Upper lobe of left lung (tissue), 6 donors: ENCODE measurements at regions not wholly inside any gene's neighbourhood (a gene's known extent, or its start where the extent isn't known, plus 50 kb on each side); places are given as distances from the start of the nearest gene placed in this dataset.

Experiments used
- ATAC-seq, 2 donors: fragments of 200-7000 bp; cut with Tn5 transposase; one replicate each; pipeline ENCODE4 v1.9.1; 2022; ENCODE audit warnings: mild to moderate bottlenecking in 2 of 2, moderate library complexity in 2 of 2; ENCODE audit not compliant: low FRiP score in 2 of 2
- DNase-seq, 2 donors: peaks; one replicate each; pipeline ENCODE4 v3.0.0-alpha.2; 2019 to 2020
- H3K27ac ChIP-seq, 4 donors: fragments of 200-600 bp; sonication (generic); one replicate each; pipeline ENCODE4 v1.5.1; 2016 to 2019
- H3K27me3 ChIP-seq, 4 donors: fragments of 200-600 bp; sonication (generic); one replicate each; pipeline ENCODE4 v1.5.1; 2017 to 2019
- H3K36me3 ChIP-seq, 4 donors: fragments of 200-600 bp; sonication (generic); one replicate each; pipeline ENCODE4 v1.5.1; 2016 to 2019
- H3K4me1 ChIP-seq, 4 donors: fragments of 200-600 bp; sonication (generic); one replicate each; pipeline ENCODE4 v1.5.1; 2018 to 2019
- H3K4me3 ChIP-seq, 4 donors: fragments of 200-600 bp; sonication (generic); one replicate each; pipeline ENCODE4 v1.5.1; 2017 to 2019; ENCODE audit warnings: mild to moderate bottlenecking in 2 of 4, moderate library complexity in 1 of 4
- H3K9me3 ChIP-seq, 4 donors: fragments of 200-600 bp; sonication (generic); one replicate each; pipeline ENCODE4 v1.5.1; 2018 to 2019
- CTCF ChIP-seq, 6 experiments: fragments of 450-650 bp in 4 of 6; fragments of 200-600 bp in 2 of 6; sonication (generic) in 2 of 6; IDR thresholded peaks; one replicate each; pipeline ENCODE4 v1.5.1; 2016 to 2019; ENCODE audit warnings: antibody characterized with exemption in 6 of 6
- EP300 ChIP-seq, 4 donors: sonication (generic); formaldehyde crosslinking; IDR thresholded peaks; one replicate each; pipeline ENCODE4 v1.5.1; 2017; ENCODE audit warnings: antibody characterized with exemption in 4 of 4, control low read depth in 2 of 4
- POLR2A ChIP-seq, 4 donors: fragments of 450-650 bp; IDR thresholded peaks; one replicate each; pipeline ENCODE4 v1.5.1; 2016 to 2017; ENCODE audit warnings: antibody characterized with exemption in 4 of 4, mild to moderate bottlenecking in 2 of 4
- POLR2AphosphoS5 ChIP-seq, 2 donors: sonication (generic); formaldehyde crosslinking; IDR thresholded peaks; one replicate each; pipeline ENCODE4 v1.5.1; 2017; ENCODE audit warnings: antibody characterized with exemption in 2 of 2
- WGBS, 2 donors: methylation state at CpG; one replicate each; pipeline ENCODE4 v1.1.5; 2017 to 2018; 5-methylcytosine and 5-hydroxymethylcytosine counted together
- donor health status: DM: no; HTN: no; CAD: no; lungs with moderate emphysema.
- donor health status: DM: no; HTN: yes; CAD: no; lungs with severe emphysema.

- no peak overlapping the region for H3K27ac ChIP-seq
- H3K27me3 ChIP-seq: no peaks in the 10 kb centered on the region
- no peak for ATAC-seq
- no peaks in the 10 kb centered on the region for H3K36me3 ChIP-seq
- no peaks in the 10 kb centered on the region for H3K4me1 ChIP-seq
- no peak for DNase-seq
- no peaks in the 10 kb centered on the region for H3K9me3 ChIP-seq
- 88 to 93% methylated on average over 5 of the region's 5 CpGs for WGBS, 2 donors
- H3K4me3 ChIP-seq: no peak overlapping the region
- TF ChIP-seq EP300 (IDR thresholded peaks at IDR 0.05): no peak
- TF ChIP-seq POLR2AphosphoS5 (IDR thresholded peaks at IDR 0.05): no peak
- TF ChIP-seq CTCF (IDR thresholded peaks at IDR 0.05): no peak
- TF ChIP-seq POLR2A (IDR thresholded peaks at IDR 0.05): no peak
Measured at GRCh38 chr10:84588426-84588825, 260.0 kb downstream of the CCSER2 start.

GRCh38 chr10:84588971-84589370 lies 260.6 kb downstream of the CCSER2 start:
- no peak for DNase-seq
- Histone ChIP-seq H3K27ac (no peak overlapping the region), H3K9me3 (no peaks in the 10 kb centered on the region), H3K4me3 (no peak overlapping the region), H3K36me3 (no peaks in the 10 kb centered on the region), H3K27me3 (no peaks in the 10 kb centered on the region), H3K4me1 (no peaks in the 10 kb centered on the region)
- ATAC-seq: no peak
- TF ChIP-seq POLR2AphosphoS5 (IDR thresholded peaks at IDR 0.05): no peak
- no peak for TF ChIP-seq POLR2A (IDR thresholded peaks at IDR 0.05)
- 50 to 69% methylated on average over 1 to 2 of the region's 2 CpGs for WGBS, 2 donors

- no peaks in the 10 kb centered on the region for H3K36me3 ChIP-seq
- TF ChIP-seq CTCF (IDR thresholded peaks at IDR 0.05) (no peak), POLR2A (IDR thresholded peaks at IDR 0.05) (no peak), EP300 (IDR thresholded peaks at IDR 0.05) (no peak), POLR2AphosphoS5 (IDR thresholded peaks at IDR 0.05) (no peak)
- H3K4me3 ChIP-seq: no peak overlapping the region
- H3K4me1 ChIP-seq: no peaks in the 10 kb centered on the region
- H3K27me3 ChIP-seq: no peaks in the 10 kb centered on the region
- H3K27ac ChIP-seq: no peak overlapping the region
- H3K9me3 ChIP-seq: no peaks in the 10 kb centered on the region
- WGBS, 2 donors: 81 to 89% methylated on average over 2 to 4 of the region's 4 CpGs
- ATAC-seq: no peak
- DNase-seq: no peak
Measured at GRCh38 chr10:84589526-84590205, 261.3 kb downstream of the CCSER2 start.

- Histone ChIP-seq H3K4me3 (no peak overlapping the region), H3K4me1 (no peaks in the 10 kb centered on the region), H3K27me3 (no peaks in the 10 kb centered on the region), H3K36me3 (no peaks in the 10 kb centered on the region), H3K27ac (no peak overlapping the region), H3K9me3 (no peaks in the 10 kb centered on the region)
- WGBS, 2 donors: 70 to 72% methylated on average over 14 of the region's 14 CpGs
- TF ChIP-seq POLR2A (IDR thresholded peaks at IDR 0.05): no peak
- TF ChIP-seq POLR2AphosphoS5 (IDR thresholded peaks at IDR 0.05): no peak
- no peak for TF ChIP-seq EP300 (IDR thresholded peaks at IDR 0.05)
- TF ChIP-seq CTCF (IDR thresholded peaks at IDR 0.05): no peak
- DNase-seq (peak in 1 of 2 donors; percentile 59), ATAC-seq (no peak)
Measured at GRCh38 chr10:84590327-84591193, 262.2 kb downstream of the CCSER2 start.

GRCh38 chr10:84593506-84593905 lies 265.1 kb downstream of the CCSER2 start:
- no peaks in the 10 kb centered on the region for H3K36me3 ChIP-seq
- no peak overlapping the region for H3K27ac ChIP-seq
- H3K27me3 ChIP-seq: no peaks in the 10 kb centered on the region
- H3K4me1 ChIP-seq: no peaks in the 10 kb centered on the region
- no peak overlapping the region for H3K4me3 ChIP-seq
- DNase-seq (no peak), ATAC-seq (no peak)
- H3K9me3 ChIP-seq: no peaks in the 10 kb centered on the region
- WGBS, 2 donors: 72 to 74% methylated on average over 7 of the region's 7 CpGs
- TF ChIP-seq CTCF (IDR thresholded peaks at IDR 0.05): no peak
- TF ChIP-seq EP300 (IDR thresholded peaks at IDR 0.05): no peak
- no peak for TF ChIP-seq POLR2AphosphoS5 (IDR thresholded peaks at IDR 0.05)
